ENCODE measurements at regions not wholly inside any gene's neighbourhood (a gene's known extent, or its start where the extent isn't known, plus 50 kb on each side); places are given as distances from the start of the nearest gene placed in this dataset.

DNA sequence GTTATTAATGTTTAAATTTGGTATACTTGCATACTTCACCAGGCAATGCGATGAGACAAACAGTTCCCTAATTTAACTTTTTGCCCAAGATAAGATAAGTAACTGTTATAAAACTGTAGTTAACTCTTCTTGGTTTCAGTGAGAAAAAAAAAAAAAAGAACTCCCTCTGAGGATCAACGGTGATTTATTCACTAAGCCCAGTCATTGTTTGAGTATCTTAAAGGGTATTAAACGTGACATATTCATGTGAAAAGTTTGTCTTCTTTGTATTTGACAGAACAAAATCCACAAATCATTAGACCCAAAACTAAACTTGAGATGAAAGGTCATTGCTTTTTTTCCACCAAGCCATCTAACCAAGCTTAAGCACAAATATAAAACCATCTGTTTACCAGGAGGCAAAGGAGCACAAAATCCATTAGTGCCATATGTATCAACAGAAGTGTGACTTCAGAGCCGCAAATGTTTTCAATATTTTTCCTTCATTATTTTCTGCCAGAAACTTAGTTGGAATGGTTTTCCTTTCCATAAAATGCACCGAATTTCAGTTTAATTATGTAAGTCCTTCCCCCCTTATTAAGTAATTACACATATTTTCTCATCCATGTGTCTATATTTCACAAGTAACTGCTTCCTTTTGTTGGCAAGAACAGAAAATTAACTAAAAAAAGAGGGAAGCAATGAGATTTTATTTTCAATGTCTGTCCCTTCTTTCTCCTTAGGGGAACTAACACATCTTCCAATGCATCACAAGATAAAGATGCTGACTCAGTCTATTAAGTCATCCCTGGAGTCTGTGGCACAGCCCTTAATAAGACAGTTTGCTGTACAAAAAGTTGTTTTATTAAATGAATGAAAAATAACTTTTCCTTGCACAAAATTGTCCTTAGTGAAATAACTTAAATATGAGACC lies 92.2 kb upstream of the RAP2B start:
- H3K36me3 ChIP-seq (ENCODE audit: control insufficient read depth, insufficient read depth, low read length): no peaks in the 10 kb centered on the region
- H3K4me3 ChIP-seq (ENCODE audit: low read length): no peak overlapping the region
- H3K23ac ChIP-seq (ENCODE audit: low read length): no peak overlapping the region
- H2AK5ac ChIP-seq (ENCODE audit: low read length): no peak overlapping the region
- H4K5ac ChIP-seq (ENCODE audit: low read length): no peak overlapping the region
- H3K79me1 ChIP-seq (ENCODE audit: low read length): no peaks in the 10 kb centered on the region
- H3K56ac ChIP-seq (ENCODE audit: low read length): no peak overlapping the region
- no peak overlapping the region for H3K18ac ChIP-seq (ENCODE audit: low read length)
- no peaks in the 10 kb centered on the region for H3K27me3 ChIP-seq (ENCODE audit: insufficient read depth, low read length, poor library complexity)
- peak overlapping the region; percentile 11 for H2BK15ac ChIP-seq (replicated peaks; ENCODE audit: low read depth)
- H3K4me2 ChIP-seq (ENCODE audit: low read length): no peak overlapping the region
- DNase-seq: no peak
- no peak overlapping the region for H2BK5ac ChIP-seq (ENCODE audit: low read length)
- no peak overlapping the region for H2BK120ac ChIP-seq (ENCODE audit: low read depth, low read length)
- H4K8ac ChIP-seq (ENCODE audit: low read depth, low read length): no peak overlapping the region
- no peak overlapping the region for H3K9ac ChIP-seq (ENCODE audit: low read length)
- WGBS (ENCODE audit: extremely low coverage, insufficient coverage, low lambda C conversion rate): no CpG with 5 or more reads among the region's 5 CpGs
- H3K27ac ChIP-seq (ENCODE audit: low read depth, low read length): no peak overlapping the region
- no peaks in the 10 kb centered on the region for H3K79me2 ChIP-seq (ENCODE audit: control insufficient read depth, insufficient read depth, low read length)
- no peaks in the 10 kb centered on the region for H3K4me1 ChIP-seq (ENCODE audit: control insufficient read depth, low read depth, low read length)
- no peak overlapping the region for H3K4ac ChIP-seq (ENCODE audit: low read depth, low read length)

DNA sequence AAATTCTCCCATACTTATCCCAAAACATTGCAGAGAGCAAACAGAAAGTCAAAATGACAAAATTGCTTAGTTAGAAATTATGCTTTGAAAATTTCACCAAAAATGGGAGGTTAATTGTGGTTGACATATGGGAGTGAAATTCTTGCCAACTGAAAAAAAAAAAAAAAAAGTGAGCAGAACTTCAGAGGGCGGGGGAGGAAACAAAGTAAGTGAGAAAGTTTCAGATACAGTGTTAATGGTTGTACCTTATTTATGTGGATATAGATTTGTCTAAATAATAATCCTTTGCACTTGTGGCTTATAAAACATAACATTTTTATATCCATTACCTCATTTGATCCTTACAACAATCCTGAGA lies 91.5 kb upstream of the RAP2B start:
- no peak overlapping the region for H3K23ac ChIP-seq (ENCODE audit: low read length)
- no peak overlapping the region for H3K4me2 ChIP-seq (ENCODE audit: low read length)
- H3K18ac ChIP-seq (ENCODE audit: low read length): no peak overlapping the region
- no peak overlapping the region for H2AK5ac ChIP-seq (ENCODE audit: low read length)
- H3K9ac ChIP-seq (ENCODE audit: low read length): no peak overlapping the region
- no peak overlapping the region for H4K8ac ChIP-seq (ENCODE audit: low read depth, low read length)
- no peaks in the 10 kb centered on the region for H3K27me3 ChIP-seq (ENCODE audit: insufficient read depth, low read length, poor library complexity)
- no peaks in the 10 kb centered on the region for H3K79me2 ChIP-seq (ENCODE audit: control insufficient read depth, insufficient read depth, low read length)
- no peak overlapping the region for H3K4me3 ChIP-seq (ENCODE audit: low read length)
- no peak overlapping the region for H2BK5ac ChIP-seq (ENCODE audit: low read length)
- WGBS (ENCODE audit: extremely low coverage, insufficient coverage, low lambda C conversion rate): no CpG with 5 or more reads among the region's 1 CpG
- no peaks in the 10 kb centered on the region for H3K79me1 ChIP-seq (ENCODE audit: low read length)
- H2BK15ac ChIP-seq (replicated peaks; ENCODE audit: low read depth): no peak overlapping the region
- no peaks in the 10 kb centered on the region for H3K36me3 ChIP-seq (ENCODE audit: control insufficient read depth, insufficient read depth, low read length)
- no peak overlapping the region for H4K5ac ChIP-seq (ENCODE audit: low read length)
- H3K4me1 ChIP-seq (ENCODE audit: control insufficient read depth, low read depth, low read length): no peaks in the 10 kb centered on the region
- H2BK120ac ChIP-seq (ENCODE audit: low read depth, low read length): no peak overlapping the region
- H3K27ac ChIP-seq (ENCODE audit: low read depth, low read length): no peak overlapping the region
- DNase-seq: no peak
- H3K4ac ChIP-seq (ENCODE audit: low read depth, low read length): no peak overlapping the region
- H3K56ac ChIP-seq (ENCODE audit: low read length): no peak overlapping the region

DNA sequence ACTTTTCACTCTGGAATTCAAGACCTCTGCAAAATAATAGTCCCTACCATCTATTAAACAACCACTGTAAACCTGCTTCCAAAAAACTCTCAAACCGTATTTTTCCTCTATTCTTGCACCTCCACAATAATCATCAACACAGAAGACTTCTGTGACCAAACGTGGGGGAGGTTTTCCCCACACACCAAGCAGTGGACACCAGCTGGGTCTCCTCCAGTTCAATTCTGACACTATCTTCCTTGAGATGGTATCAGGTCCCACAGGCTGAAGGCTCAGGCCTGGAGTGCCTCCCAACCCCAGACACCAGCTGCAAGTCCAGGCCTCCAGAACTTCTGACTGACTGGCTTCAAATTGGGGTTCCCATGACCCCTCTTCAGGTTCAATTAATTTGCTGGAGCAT lies 89.6 kb upstream of the RAP2B start:
- H2BK15ac ChIP-seq (replicated peaks; ENCODE audit: low read depth): no peak overlapping the region
- H3K27ac ChIP-seq (ENCODE audit: low read depth, low read length): no peak overlapping the region
- no peak overlapping the region for H2BK5ac ChIP-seq (ENCODE audit: low read length)
- no peak overlapping the region for H3K4me2 ChIP-seq (ENCODE audit: low read length)
- H4K8ac ChIP-seq (ENCODE audit: low read depth, low read length): no peak overlapping the region
- no peaks in the 10 kb centered on the region for H3K27me3 ChIP-seq (ENCODE audit: insufficient read depth, low read length, poor library complexity)
- H3K4ac ChIP-seq (ENCODE audit: low read depth, low read length): no peak overlapping the region
- H4K5ac ChIP-seq (ENCODE audit: low read length): no peak overlapping the region
- H2BK120ac ChIP-seq (ENCODE audit: low read depth, low read length): no peak overlapping the region
- no peaks in the 10 kb centered on the region for H3K4me1 ChIP-seq (ENCODE audit: control insufficient read depth, low read depth, low read length)
- H3K18ac ChIP-seq (ENCODE audit: low read length): no peak overlapping the region
- no peak for DNase-seq
- WGBS (ENCODE audit: extremely low coverage, insufficient coverage, low lambda C conversion rate): 100% methylated on average over 1 of the region's 2 CpGs
- H3K79me2 ChIP-seq (ENCODE audit: control insufficient read depth, insufficient read depth, low read length): no peaks in the 10 kb centered on the region
- H3K9ac ChIP-seq (ENCODE audit: low read length): no peak overlapping the region
- no peaks in the 10 kb centered on the region for H3K36me3 ChIP-seq (ENCODE audit: control insufficient read depth, insufficient read depth, low read length)
- H3K23ac ChIP-seq (ENCODE audit: low read length): no peak overlapping the region
- H3K4me3 ChIP-seq (ENCODE audit: low read length): no peak overlapping the region
- H3K56ac ChIP-seq (ENCODE audit: low read length): no peak overlapping the region
- H2AK5ac ChIP-seq (ENCODE audit: low read length): no peak overlapping the region
- H3K79me1 ChIP-seq (ENCODE audit: low read length): no peaks in the 10 kb centered on the region

DNA sequence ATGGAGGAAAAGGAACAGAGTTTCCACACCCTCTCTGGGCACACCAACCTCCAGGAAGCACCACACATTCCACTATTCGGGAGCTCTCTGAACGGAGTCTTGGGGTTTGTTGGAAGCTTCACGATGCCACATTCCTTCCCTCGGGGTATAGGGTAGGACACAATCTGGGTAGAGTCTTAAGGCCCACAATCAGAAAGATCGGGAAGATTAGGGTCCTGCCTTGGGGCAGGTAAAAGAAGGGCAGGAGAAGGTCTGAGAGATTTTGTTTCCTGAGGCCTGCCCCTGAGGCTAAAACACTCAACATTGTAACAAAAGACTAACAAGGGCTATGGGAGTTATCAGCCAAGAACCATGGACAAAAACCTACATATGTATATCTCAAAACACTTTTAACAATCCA lies 89.2 kb upstream of the RAP2B start:
- Histone ChIP-seq H3K56ac (ENCODE audit: low read length) (no peak overlapping the region), H3K23ac (ENCODE audit: low read length) (no peak overlapping the region), H4K5ac (ENCODE audit: low read length) (no peak overlapping the region), H3K4ac (ENCODE audit: low read depth, low read length) (no peak overlapping the region), H3K9ac (ENCODE audit: low read length) (no peak overlapping the region), H3K27ac (ENCODE audit: low read depth, low read length) (no peak overlapping the region), H3K79me1 (ENCODE audit: low read length) (no peaks in the 10 kb centered on the region), H4K8ac (ENCODE audit: low read depth, low read length) (no peak overlapping the region), H3K4me3 (ENCODE audit: low read length) (no peak overlapping the region), H3K27me3 (ENCODE audit: insufficient read depth, low read length, poor library complexity) (no peaks in the 10 kb centered on the region), H3K36me3 (ENCODE audit: control insufficient read depth, insufficient read depth, low read length) (no peaks in the 10 kb centered on the region), H3K4me2 (ENCODE audit: low read length) (no peak overlapping the region), H2AK5ac (ENCODE audit: low read length) (no peak overlapping the region), H3K4me1 (ENCODE audit: control insufficient read depth, low read depth, low read length) (no peaks in the 10 kb centered on the region), H3K18ac (ENCODE audit: low read length) (no peak overlapping the region), H2BK5ac (ENCODE audit: low read length) (no peak overlapping the region), H3K79me2 (ENCODE audit: control insufficient read depth, insufficient read depth, low read length) (no peaks in the 10 kb centered on the region), H2BK15ac (replicated peaks; ENCODE audit: low read depth) (no peak overlapping the region), H2BK120ac (ENCODE audit: low read depth, low read length) (no peak overlapping the region)
- DNase-seq: peak; percentile 31
- no CpG with 5 or more reads among the region's 5 CpGs for WGBS (ENCODE audit: extremely low coverage, insufficient coverage, low lambda C conversion rate)

DNA sequence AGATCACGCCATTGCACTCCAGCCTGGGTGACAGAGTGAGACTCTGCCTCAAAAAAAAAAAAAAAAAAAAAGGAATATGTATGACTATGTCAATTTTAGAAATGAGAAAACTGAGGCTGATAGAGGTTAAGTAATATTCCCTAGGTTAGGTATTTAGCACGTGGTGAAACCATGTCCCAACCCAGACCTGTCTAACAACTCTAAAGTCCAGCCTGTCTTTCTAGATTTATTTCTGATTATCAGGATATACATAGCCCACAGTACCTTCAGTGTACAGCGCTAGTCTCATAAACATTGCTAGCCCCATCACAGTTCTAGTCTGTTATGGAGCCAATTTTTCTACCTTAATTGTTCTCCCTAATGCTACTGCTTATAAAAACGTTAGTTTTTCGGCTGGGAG lies 88.4 kb upstream of the RAP2B start:
- Histone ChIP-seq H3K79me1 (ENCODE audit: low read length) (no peaks in the 10 kb centered on the region), H4K5ac (ENCODE audit: low read length) (no peak overlapping the region), H3K36me3 (ENCODE audit: control insufficient read depth, insufficient read depth, low read length) (no peaks in the 10 kb centered on the region), H3K4ac (ENCODE audit: low read depth, low read length) (no peak overlapping the region), H3K4me1 (ENCODE audit: control insufficient read depth, low read depth, low read length) (no peaks in the 10 kb centered on the region), H2BK120ac (ENCODE audit: low read depth, low read length) (no peak overlapping the region), H3K79me2 (ENCODE audit: control insufficient read depth, insufficient read depth, low read length) (no peaks in the 10 kb centered on the region), H3K27me3 (ENCODE audit: insufficient read depth, low read length, poor library complexity) (no peaks in the 10 kb centered on the region), H3K56ac (ENCODE audit: low read length) (no peak overlapping the region), H3K9ac (ENCODE audit: low read length) (no peak overlapping the region), H2BK5ac (ENCODE audit: low read length) (no peak overlapping the region), H3K4me2 (ENCODE audit: low read length) (no peak overlapping the region), H2AK5ac (ENCODE audit: low read length) (no peak overlapping the region), H3K23ac (ENCODE audit: low read length) (no peak overlapping the region), H4K8ac (ENCODE audit: low read depth, low read length) (no peak overlapping the region), H2BK15ac (replicated peaks; ENCODE audit: low read depth) (no peak overlapping the region), H3K4me3 (ENCODE audit: low read length) (no peak overlapping the region), H3K18ac (ENCODE audit: low read length) (no peak overlapping the region), H3K27ac (ENCODE audit: low read depth, low read length) (no peak overlapping the region)
- WGBS (ENCODE audit: extremely low coverage, insufficient coverage, low lambda C conversion rate): no CpG with 5 or more reads among the region's 5 CpGs
- DNase-seq: no peak

DNA sequence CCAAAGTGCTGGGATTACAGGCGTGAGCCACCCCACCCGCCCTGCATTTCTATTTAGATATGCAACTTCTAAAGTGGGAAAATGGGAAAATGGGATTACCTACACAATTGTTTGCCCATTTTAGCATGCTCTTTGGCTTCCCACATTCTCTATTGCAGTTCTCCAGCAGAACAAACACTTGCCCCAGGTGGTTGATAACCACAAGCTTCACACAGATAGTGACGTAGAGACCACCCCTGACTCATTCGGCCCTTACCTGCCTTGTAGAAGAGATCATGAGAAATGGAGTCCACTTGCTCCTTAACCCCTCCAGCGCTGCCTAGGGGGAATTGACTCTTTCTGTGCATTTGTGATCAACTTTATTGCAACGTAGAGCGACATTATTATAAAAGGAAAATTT lies 83.2 kb upstream of the RAP2B start:
- H3K18ac ChIP-seq (ENCODE audit: low read length): peak overlapping the region; percentile 62
- no CpG with 5 or more reads among the region's 7 CpGs for WGBS (ENCODE audit: extremely low coverage, insufficient coverage, low lambda C conversion rate)
- H2BK15ac ChIP-seq (replicated peaks; ENCODE audit: low read depth): no peak overlapping the region
- H4K5ac ChIP-seq (ENCODE audit: low read length): no peak overlapping the region
- H3K4me1 ChIP-seq (ENCODE audit: control insufficient read depth, low read depth, low read length): no peaks in the 10 kb centered on the region
- H2BK120ac ChIP-seq (ENCODE audit: low read depth, low read length): no peak overlapping the region
- H3K4me3 ChIP-seq (ENCODE audit: low read length): no peak overlapping the region
- no peak overlapping the region for H3K23ac ChIP-seq (ENCODE audit: low read length)
- H3K9ac ChIP-seq (ENCODE audit: low read length): no peak overlapping the region
- no peaks in the 10 kb centered on the region for H3K27me3 ChIP-seq (ENCODE audit: insufficient read depth, low read length, poor library complexity)
- H3K56ac ChIP-seq (ENCODE audit: low read length): no peak overlapping the region
- no peak overlapping the region for H3K27ac ChIP-seq (ENCODE audit: low read depth, low read length)
- no peak overlapping the region for H3K4me2 ChIP-seq (ENCODE audit: low read length)
- DNase-seq: peak; percentile 80
- no peaks in the 10 kb centered on the region for H3K79me2 ChIP-seq (ENCODE audit: control insufficient read depth, insufficient read depth, low read length)
- H2AK5ac ChIP-seq (ENCODE audit: low read length): no peak overlapping the region
- no peak overlapping the region for H2BK5ac ChIP-seq (ENCODE audit: low read length)
- H3K4ac ChIP-seq (ENCODE audit: low read depth, low read length): no peak overlapping the region
- no peak overlapping the region for H4K8ac ChIP-seq (ENCODE audit: low read depth, low read length)
- no peaks in the 10 kb centered on the region for H3K36me3 ChIP-seq (ENCODE audit: control insufficient read depth, insufficient read depth, low read length)
- H3K79me1 ChIP-seq (ENCODE audit: low read length): no peaks in the 10 kb centered on the region

All from mesendoderm (in vitro differentiated cells).